PC-3 (cell line): ENCODE measurements at regions not wholly inside any gene's neighbourhood (a gene's known extent, or its start where the extent isn't known, plus 50 kb on each side); places are given as distances from the start of the nearest gene placed in this dataset.
A peak's percentile ranks its signal among the peaks of the same experiment; 100 is the strongest.

Source experiments
- ATAC-seq: fragments of 200-7000 bp; cut with Tn5 transposase; 2 replicates; pipeline ENCODE4 v1.9.1; 2020; ENCODE audit warnings: mild to moderate bottlenecking, moderate library complexity
- BruUV-seq: library from RNA; stranded (reverse); fragments of 400-500 nt; replicated peaks from 2 replicates; lab custom pipeline; 2021; lab: Mats Ljungman, UMichigan
- CTCF ChIA-PET: fragments of 300-600 bp; sonication (Branson Sonifier 250); formaldehyde crosslinking; loops from one replicate; lab custom pipeline; 2022; ENCODE audit warnings: antibody characterized with exemption; lab: Charles Lee
- POLR2A ChIA-PET: fragments of 300-600 bp; sonication (Branson Sonifier 250); formaldehyde crosslinking; loops from one replicate; lab custom pipeline; 2022; ENCODE audit warnings: antibody characterized with exemption; ENCODE audit not compliant: unreplicated experiment; lab: Charles Lee
- DNase-seq: peaks from one replicate; pipeline ENCODE4 v3.0.0-alpha.2; 2015
- H2AFZ ChIP-seq: fragments of 300-600 bp; sonication (generic); 2 replicates; pipeline ENCODE4 v1.6.0; 2016; ENCODE audit warnings: antibody characterized with exemption, low read length
- H3F3A ChIP-seq: fragments of 300-600 bp; sonication (generic); one replicate; pipeline ENCODE4 v1.6.0; 2017; ENCODE audit warnings: antibody characterized with exemption, low read length, control low read depth, mild to moderate bottlenecking; ENCODE audit not compliant: unreplicated experiment
- H3K27ac ChIP-seq: fragments of 300-600 bp; sonication (generic); 2 replicates; pipeline ENCODE4 v1.5.1; 2016; ENCODE audit warnings: mild to moderate bottlenecking, low read length
- H3K27me3 ChIP-seq: fragments of 300-600 bp; sonication (generic); 2 replicates; pipeline ENCODE4 v1.6.1; 2016; ENCODE audit warnings: low read length, mixed read lengths
- H3K36me3 ChIP-seq: fragments of 300-600 bp; sonication (generic); 2 replicates; pipeline ENCODE4 v1.6.1; 2016; ENCODE audit warnings: low read depth, mixed run types, low read length, mixed read lengths
- H3K4me1 ChIP-seq: fragments of 300-600 bp; sonication (generic); 2 replicates; pipeline ENCODE4 v1.5.1; 2016; ENCODE audit warnings: low read length; ENCODE audit not compliant: insufficient read depth
- H3K4me2 ChIP-seq: fragments of 300-600 bp; sonication (generic); 2 replicates; pipeline ENCODE4 v1.6.0; 2016; ENCODE audit warnings: low read length
- H3K4me3 ChIP-seq: fragments of 300-600 bp; sonication (generic); 2 replicates; pipeline ENCODE4 v1.5.1; 2016; ENCODE audit warnings: mild to moderate bottlenecking, low read length, mixed read lengths
- H3K79me2 ChIP-seq: fragments of 300-600 bp; sonication (generic); 2 replicates; pipeline ENCODE4 v1.6.1; 2017; ENCODE audit warnings: low read length, mixed read lengths
- H3K9ac ChIP-seq: fragments of 300-600 bp; sonication (generic); 2 replicates; pipeline ENCODE4 v1.6.0; 2016; ENCODE audit warnings: mild to moderate bottlenecking, low read length
- H3K9me2 ChIP-seq: fragments of 300-600 bp; sonication (generic); replicated peaks from 2 replicates; pipeline ENCODE4 v1.6.1; 2016; ENCODE audit warnings: mixed run types, low read length, mixed read lengths
- H3K9me3 ChIP-seq: fragments of 300-600 bp; sonication (generic); 2 replicates; pipeline ENCODE4 v1.6.1; 2016; ENCODE audit warnings: low read length, mixed read lengths
- H4K20me1 ChIP-seq: fragments of 300-600 bp; sonication (generic); 2 replicates; pipeline ENCODE4 v1.6.1; 2016; ENCODE audit warnings: low read length, mixed read lengths
- EZH2 ChIP-seq: fragments of 300-600 bp; sonication (generic); IDR thresholded peaks from one replicate; pipeline ENCODE4 v1.6.1; 2017; ENCODE audit warnings: antibody characterized with exemption, mild to moderate bottlenecking, low read length; ENCODE audit not compliant: unreplicated experiment
- EZH2phosphoT487 ChIP-seq: fragments of 300-600 bp; sonication (generic); IDR thresholded peaks from 2 replicates; pipeline ENCODE4 v1.6.1; 2018; ENCODE audit warnings: mild to moderate bottlenecking, antibody characterized with exemption, low read length, borderline replicate concordance
- intact Hi-C: fragments of 100-400 bp; cut with micrococcal nuclease; formaldehyde crosslinking; loops from 2 replicates; pipeline ENCODE4 v1.9.0; 2023
- TF ChIP-seq, protein P1 (sequence below): fragments of 300-600 bp; sonication (generic); conservative IDR thresholded peaks from 2 replicates; pipeline ENCODE4 v1.5.1; 2017; ENCODE audit warnings: antibody characterized with exemption, low read depth, mild to moderate bottlenecking, low read length

DNA sequence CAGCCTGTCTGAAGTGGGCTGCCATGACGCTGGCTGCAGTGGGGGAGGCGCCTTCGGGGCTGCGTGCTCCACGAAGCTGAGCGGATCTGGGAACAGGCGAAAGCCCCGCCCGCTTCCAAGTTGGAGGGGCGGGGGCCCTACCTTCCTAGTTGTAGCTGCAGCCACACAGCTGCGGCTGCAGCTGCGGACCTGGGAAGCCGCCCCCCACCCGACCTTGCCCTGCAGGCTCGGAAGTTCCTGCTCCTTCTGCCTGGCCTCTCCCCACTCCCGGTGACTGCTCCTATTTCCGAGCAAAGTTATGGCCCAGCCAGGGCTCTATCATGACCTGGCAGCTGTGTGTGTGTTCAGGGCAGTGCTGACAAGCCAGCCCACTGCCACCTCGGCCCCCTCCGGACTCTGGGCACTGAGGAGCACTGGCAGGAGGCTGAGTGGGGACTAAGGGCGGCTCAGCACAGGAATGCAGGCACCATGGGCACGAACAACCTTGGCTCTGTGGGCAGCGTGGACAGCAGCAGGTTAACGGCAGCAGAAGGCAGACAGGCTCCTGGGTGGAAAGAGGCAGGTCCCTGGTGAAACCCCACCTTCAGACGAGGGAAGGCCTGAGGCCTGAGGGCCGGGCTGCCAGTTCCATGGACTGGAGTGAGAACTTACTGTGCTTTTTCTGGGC is 352.4 kb upstream of the TMCO5A start:
- Histone ChIP-seq H3K4me2 (no peak overlapping the region), H2AFZ (no peak overlapping the region), H3K9me3 (no peaks in the 10 kb centered on the region), H3K79me2 (no peaks in the 10 kb centered on the region), H3K27me3 (peaks cover 50% of the 10 kb centered on the region), H3K4me3 (no peak overlapping the region), H4K20me1 (no peaks in the 10 kb centered on the region), H3K36me3 (no peaks in the 10 kb centered on the region), H3K9ac (no peak overlapping the region), H3K9me2 (no peaks in the 10 kb centered on the region), H3K4me1 (no peaks in the 10 kb centered on the region), H3K27ac (no peak overlapping the region), H3F3A (no peaks in the 10 kb centered on the region)
- no peak for TF ChIP-seq EZH2phosphoT487
- no peak for TF ChIP-seq EZH2
- TF ChIP-seq, protein P1, sequence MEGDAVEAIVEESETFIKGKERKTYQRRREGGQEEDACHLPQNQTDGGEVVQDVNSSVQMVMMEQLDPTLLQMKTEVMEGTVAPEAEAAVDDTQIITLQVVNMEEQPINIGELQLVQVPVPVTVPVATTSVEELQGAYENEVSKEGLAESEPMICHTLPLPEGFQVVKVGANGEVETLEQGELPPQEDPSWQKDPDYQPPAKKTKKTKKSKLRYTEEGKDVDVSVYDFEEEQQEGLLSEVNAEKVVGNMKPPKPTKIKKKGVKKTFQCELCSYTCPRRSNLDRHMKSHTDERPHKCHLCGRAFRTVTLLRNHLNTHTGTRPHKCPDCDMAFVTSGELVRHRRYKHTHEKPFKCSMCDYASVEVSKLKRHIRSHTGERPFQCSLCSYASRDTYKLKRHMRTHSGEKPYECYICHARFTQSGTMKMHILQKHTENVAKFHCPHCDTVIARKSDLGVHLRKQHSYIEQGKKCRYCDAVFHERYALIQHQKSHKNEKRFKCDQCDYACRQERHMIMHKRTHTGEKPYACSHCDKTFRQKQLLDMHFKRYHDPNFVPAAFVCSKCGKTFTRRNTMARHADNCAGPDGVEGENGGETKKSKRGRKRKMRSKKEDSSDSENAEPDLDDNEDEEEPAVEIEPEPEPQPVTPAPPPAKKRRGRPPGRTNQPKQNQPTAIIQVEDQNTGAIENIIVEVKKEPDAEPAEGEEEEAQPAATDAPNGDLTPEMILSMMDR = no peak
- BruUV-seq = no TSS peak
- CTCF ChIA-PET = no interaction called here
- POLR2A ChIA-PET = no interaction called here
- DNase-seq = no peak
- intact Hi-C loops = no loop called here
- ATAC-seq = no peak

DNA sequence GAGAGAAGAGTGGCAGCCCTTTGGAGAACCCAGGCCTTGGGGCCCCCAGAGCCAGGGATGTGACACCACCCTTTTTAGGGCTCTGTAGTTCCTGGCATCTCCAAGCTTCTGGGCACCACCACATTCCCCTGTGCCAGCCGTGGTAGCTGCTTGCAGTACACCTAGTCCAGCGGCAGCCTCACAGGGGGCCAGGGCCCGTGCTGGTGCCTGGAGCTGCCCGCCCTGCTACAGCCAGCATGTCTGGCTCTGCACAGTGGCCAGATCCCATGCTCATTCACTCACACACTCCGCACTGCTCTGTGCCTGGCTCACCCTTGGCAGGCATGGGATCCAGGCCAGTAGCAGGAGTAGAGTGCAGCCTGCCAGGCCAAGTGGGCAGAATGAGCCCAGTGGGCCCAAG is 351.6 kb upstream of the TMCO5A start:
- H3K9me2 ChIP-seq = no peaks in the 10 kb centered on the region
- H4K20me1 ChIP-seq = no peaks in the 10 kb centered on the region
- H3K79me2 ChIP-seq = no peaks in the 10 kb centered on the region
- H3K4me3 ChIP-seq = no peak overlapping the region
- H3K4me2 ChIP-seq = no peak overlapping the region
- no peak for TF ChIP-seq EZH2
- TF ChIP-seq EZH2phosphoT487 = no peak
- TF ChIP-seq, protein P1 = no peak
- H3K9me3 ChIP-seq = no peaks in the 10 kb centered on the region
- DNase-seq (no peak), ATAC-seq (no peak)
- ChIA-PET CTCF (no interaction called here), POLR2A (no interaction called here)
- H3K27ac ChIP-seq = no peak overlapping the region
- no peak overlapping the region for H3K9ac ChIP-seq
- BruUV-seq = no TSS peak
- no peaks in the 10 kb centered on the region for H3K4me1 ChIP-seq
- H3F3A ChIP-seq = no peaks in the 10 kb centered on the region
- H2AFZ ChIP-seq = no peak overlapping the region
- no peaks in the 10 kb centered on the region for H3K36me3 ChIP-seq
- peaks cover 48% of the 10 kb centered on the region for H3K27me3 ChIP-seq
- intact Hi-C loops = no loop called here

DNA sequence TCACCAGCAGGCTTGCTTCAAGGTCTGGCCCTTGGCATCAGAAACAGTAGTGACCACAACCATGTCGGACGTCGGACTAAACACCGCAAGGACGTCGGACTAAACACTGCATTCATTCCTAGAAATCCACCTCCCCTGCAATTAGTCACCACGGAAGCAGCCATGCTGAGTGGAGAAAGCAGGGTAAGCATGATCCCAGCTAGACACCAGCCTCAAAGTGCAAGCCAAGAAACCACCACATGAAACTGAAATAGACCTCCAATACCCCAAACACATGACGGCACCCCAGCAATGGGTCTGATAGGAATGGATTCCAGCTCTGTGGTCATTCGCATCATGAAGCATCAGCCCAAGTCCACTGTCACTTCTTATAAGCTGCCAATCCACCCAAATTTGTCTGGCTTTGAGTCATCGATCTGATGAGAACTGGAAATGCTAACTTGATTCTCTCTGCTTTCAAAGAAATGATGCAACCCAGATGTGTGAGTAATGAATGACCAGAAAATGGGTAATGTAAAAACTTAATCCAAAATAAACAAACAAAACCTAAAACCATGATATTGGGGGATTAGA is 348.3 kb upstream of the TMCO5A start:
- peak; percentile 33 for DNase-seq
- no peak for ATAC-seq
- intact Hi-C loops = no loop called here
- Histone ChIP-seq H3K9me3 (no peaks in the 10 kb centered on the region), H3K4me3 (no peak overlapping the region), H3K36me3 (no peaks in the 10 kb centered on the region), H3K4me2 (0 out of 2 replicates have a peak overlapping the region, but pooled peaks have one; percentile 4), H3K9me2 (no peaks in the 10 kb centered on the region), H3F3A (no peaks in the 10 kb centered on the region), H2AFZ (no peak overlapping the region), H4K20me1 (no peaks in the 10 kb centered on the region), H3K79me2 (no peaks in the 10 kb centered on the region), H3K27ac (no peak overlapping the region), H3K27me3 (peaks cover 54% of the 10 kb centered on the region), H3K9ac (no peak overlapping the region), H3K4me1 (no peaks in the 10 kb centered on the region)
- ChIA-PET CTCF (no interaction called here), POLR2A (no interaction called here)
- TF ChIP-seq, protein P1 = no peak
- TF ChIP-seq EZH2phosphoT487 (no peak), EZH2 (no peak)
- no TSS peak for BruUV-seq
